Heart right ventricle (tissue), 16 donors: ENCODE measurements at regions not wholly inside any gene's neighbourhood (a gene's known extent, or its start where the extent isn't known, plus 50 kb on each side); places are given as distances from the start of the nearest gene placed in this dataset.
"Not testable (repeated sequence)": the region's sequence is repeated elsewhere in the genome, so short reads cannot be mapped to it uniquely, and the experiment has no call there.

Source experiments
- ATAC-seq, 8 donors: fragments of 200-7000 bp; cut with Tn5 transposase; one replicate each; pipeline ENCODE4 v1.9.1; 2020; ENCODE audit warnings: mild to moderate bottlenecking in 8 of 8, moderate library complexity in 8 of 8, moderate number of reproducible peaks in 1 of 8
- DNase-seq, 2 donors: peaks; one replicate each; pipeline ENCODE4 v3.0.0-alpha.2; 2020
- H3K27ac ChIP-seq, 10 donors: fragments of 200-600 bp; sonication (generic) in 2 of 10; one replicate each; pipeline versions ENCODE4 v1.5.0 to v1.8.0; 2020 to 2022; ENCODE audit warnings: mild to moderate bottlenecking in 3 of 10
- H3K27me3 ChIP-seq, 7 donors: fragments of 200-600 bp; one replicate each; pipeline ENCODE4 v1.8.0; 2021 to 2022; ENCODE audit warnings: mild to moderate bottlenecking in 2 of 7
- H3K36me3 ChIP-seq, 9 donors: fragments of 200-600 bp; sonication (generic) in 1 of 9; one replicate each; pipeline versions ENCODE4 v1.5.0 to v1.8.0; 2020 to 2022; ENCODE audit warnings: mild to moderate bottlenecking in 2 of 9
- H3K4me1 ChIP-seq, 9 donors: fragments of 200-600 bp; sonication (generic) in 1 of 9; one replicate each; pipeline versions ENCODE4 v1.5.0 to v1.8.0; 2020 to 2022; ENCODE audit warnings: mild to moderate bottlenecking in 4 of 9
- H3K4me3 ChIP-seq, 10 donors: fragments of 200-600 bp; sonication (generic) in 2 of 10; one replicate each; pipeline versions ENCODE4 v1.5.0 to v1.8.0; 2020 to 2022; ENCODE audit warnings: mild to moderate bottlenecking in 7 of 10, moderate library complexity in 2 of 10
- H3K9me3 ChIP-seq, 11 donors: fragments of 200-600 bp in 10 of 11; sonication (generic) in 2 of 11; one replicate each; pipeline versions ENCODE4 v1.5.0 to v1.8.0; 2013 to 2022; ENCODE audit warnings: mild to moderate bottlenecking in 2 of 11, control low read depth in 1 of 11, moderate library complexity in 1 of 11
- WGBS, 2 donors: extraction: QIAGEN DNeasy Blood & Tissue Kit; methylation state at CpG; one replicate each; pipeline ENCODE4 v1.1.7; 2013; ENCODE audit warnings: inconsistent platforms in 1 of 2; 5-methylcytosine and 5-hydroxymethylcytosine counted together
- intact Hi-C, 10 donors: fragments of 100-400 bp; cut with DNase I; formaldehyde crosslinking; loops; one replicate each; pipeline versions ENCODE4 v1.11.1 to v1.14.2; 2022
- TF ChIP-seq, protein P1 (sequence below), 9 donors: fragments of 200-600 bp; sonication (generic) in 2 of 9; IDR thresholded peaks; one replicate each; pipeline versions ENCODE4 v1.5.0 to v1.8.0; 2021 to 2022; ENCODE audit warnings: antibody characterized with exemption in 9 of 9, mild to moderate bottlenecking in 5 of 9, moderate library complexity in 1 of 9
- donor health status: Arrhythmogenic right ventricular cardiomyopathy.
- donor health status: ischemic (EF 13 %, LVEDD 7.1; RV severe dilation, severe dysfunction).
- donor health status: healthy with polysubstance abuse.
- donor health status: DM: no; HTN: yes; CAD: no.
- donor health status: DM: no; HTN: no; CAD: no.
- donor health status: ischemic (EF 25% LVEDD 6.9; RV normal size, moderate dysfunction).
- donor health status: ischemic (EF 25% LVEDD 5.7; RV mildly dilated, moderate dysfunction).
- donor health status: healthy.
- donor health status: DM: yes; HTN: yes; CAD: no.
- donor health status: Ischemic cardiomyopathy.
- donor health status: ischemic (EF 35%, LVEDD 5.7; RV mildly dilated, moderate dysfunction).
- donor health status: nonischemic (EF 11% LVEDD 7.7; RV severe dilation, severe dysfunction).
- donor health status: DM: yes; HTN: yes; CAD: no.
- donor health status: PGD.
- donor health status: ischemic (EF 29% LVEDD 5.4; RV normal size, mild dysfunction).
- donor health status: nonischemic (EF 23%, LVEDD 6.1; RV moderate dilation, normal function).

DNA sequence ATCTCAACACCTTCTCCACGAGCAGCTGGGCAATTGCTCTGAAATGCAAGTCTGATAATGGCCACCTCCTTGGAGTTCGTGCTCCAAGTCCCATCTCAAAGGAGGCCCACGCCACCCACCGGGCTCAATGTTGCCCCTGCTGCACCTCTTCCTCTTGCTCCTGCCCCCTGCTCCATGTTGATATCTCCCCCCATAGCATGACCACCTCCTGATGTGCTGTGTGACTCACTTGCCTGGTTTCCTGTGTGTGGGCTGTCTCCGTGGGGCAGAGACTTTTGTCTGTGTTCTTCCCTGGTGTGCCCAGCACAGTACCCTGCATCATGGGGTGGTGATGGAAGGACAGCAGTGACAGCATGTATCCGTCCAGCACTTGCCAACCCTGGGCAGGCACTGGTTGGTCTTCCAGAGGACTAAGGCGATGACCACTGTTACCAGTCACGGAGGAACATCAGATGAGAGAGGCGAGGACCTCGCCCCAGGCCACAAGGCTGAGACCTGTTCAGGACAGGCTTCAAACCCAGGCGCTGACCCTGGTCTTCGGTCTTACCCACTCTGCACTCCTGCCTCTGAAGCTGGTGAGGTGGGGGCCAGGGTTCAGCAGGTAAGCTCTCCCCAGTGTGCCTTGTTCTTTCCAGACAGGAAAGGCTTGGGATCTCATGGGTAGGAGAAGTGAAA lies 104.6 kb upstream of the LRPAP1 start:
- Histone ChIP-seq H3K27ac (no peak overlapping the region), H3K27me3 (peaks cover 0 to 19% (median 3%) of the 10 kb centered on the region in 7 donors), H3K4me1 (no peaks in the 10 kb centered on the region), H3K9me3 (peaks cover 0 to 5% (median 0%) of the 10 kb centered on the region in 11 donors), H3K4me3 (no peak overlapping the region), H3K36me3 (no peaks in the 10 kb centered on the region)
- no peak for DNase-seq
- intact Hi-C loops, result no loop called here
- TF ChIP-seq, protein P1, sequence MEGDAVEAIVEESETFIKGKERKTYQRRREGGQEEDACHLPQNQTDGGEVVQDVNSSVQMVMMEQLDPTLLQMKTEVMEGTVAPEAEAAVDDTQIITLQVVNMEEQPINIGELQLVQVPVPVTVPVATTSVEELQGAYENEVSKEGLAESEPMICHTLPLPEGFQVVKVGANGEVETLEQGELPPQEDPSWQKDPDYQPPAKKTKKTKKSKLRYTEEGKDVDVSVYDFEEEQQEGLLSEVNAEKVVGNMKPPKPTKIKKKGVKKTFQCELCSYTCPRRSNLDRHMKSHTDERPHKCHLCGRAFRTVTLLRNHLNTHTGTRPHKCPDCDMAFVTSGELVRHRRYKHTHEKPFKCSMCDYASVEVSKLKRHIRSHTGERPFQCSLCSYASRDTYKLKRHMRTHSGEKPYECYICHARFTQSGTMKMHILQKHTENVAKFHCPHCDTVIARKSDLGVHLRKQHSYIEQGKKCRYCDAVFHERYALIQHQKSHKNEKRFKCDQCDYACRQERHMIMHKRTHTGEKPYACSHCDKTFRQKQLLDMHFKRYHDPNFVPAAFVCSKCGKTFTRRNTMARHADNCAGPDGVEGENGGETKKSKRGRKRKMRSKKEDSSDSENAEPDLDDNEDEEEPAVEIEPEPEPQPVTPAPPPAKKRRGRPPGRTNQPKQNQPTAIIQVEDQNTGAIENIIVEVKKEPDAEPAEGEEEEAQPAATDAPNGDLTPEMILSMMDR (IDR thresholded peaks at IDR 0.05), result no peak
- 88 to 89% methylated on average over 12 of the region's 12 CpGs for WGBS, 2 donors
- no peak for ATAC-seq

DNA sequence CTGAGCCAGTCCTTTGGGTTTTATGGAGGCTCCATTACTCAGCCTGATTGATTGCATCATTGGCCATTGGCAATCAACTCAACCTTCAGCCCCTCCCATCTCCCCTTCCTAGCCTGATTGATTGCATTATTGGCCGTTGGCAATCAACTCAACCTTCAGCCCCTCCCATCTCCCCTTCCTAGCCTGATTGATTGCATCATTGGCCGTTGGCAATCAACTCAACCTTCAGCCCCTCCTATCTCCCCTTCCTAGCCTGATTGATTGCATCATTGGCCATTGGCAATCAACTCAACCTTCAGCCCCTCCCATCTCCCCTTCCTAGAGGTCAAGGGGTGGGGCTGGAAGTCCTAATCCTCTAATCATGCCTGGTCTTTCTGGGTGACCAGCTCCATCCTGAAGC lies 103.8 kb upstream of the LRPAP1 start:
- H3K4me1 ChIP-seq, DNase-seq, intact Hi-C loops, H3K9me3 ChIP-seq, H3K27ac ChIP-seq, H3K36me3 ChIP-seq, H3K4me3 ChIP-seq, ATAC-seq: not testable (repeated sequence)
- H3K27me3 ChIP-seq, result peaks cover 0 to 19% (median 6%) of the 10 kb centered on the region in 7 donors
- 57 to 63% methylated on average over 2 of the region's 2 CpGs for WGBS, 2 donors

DNA sequence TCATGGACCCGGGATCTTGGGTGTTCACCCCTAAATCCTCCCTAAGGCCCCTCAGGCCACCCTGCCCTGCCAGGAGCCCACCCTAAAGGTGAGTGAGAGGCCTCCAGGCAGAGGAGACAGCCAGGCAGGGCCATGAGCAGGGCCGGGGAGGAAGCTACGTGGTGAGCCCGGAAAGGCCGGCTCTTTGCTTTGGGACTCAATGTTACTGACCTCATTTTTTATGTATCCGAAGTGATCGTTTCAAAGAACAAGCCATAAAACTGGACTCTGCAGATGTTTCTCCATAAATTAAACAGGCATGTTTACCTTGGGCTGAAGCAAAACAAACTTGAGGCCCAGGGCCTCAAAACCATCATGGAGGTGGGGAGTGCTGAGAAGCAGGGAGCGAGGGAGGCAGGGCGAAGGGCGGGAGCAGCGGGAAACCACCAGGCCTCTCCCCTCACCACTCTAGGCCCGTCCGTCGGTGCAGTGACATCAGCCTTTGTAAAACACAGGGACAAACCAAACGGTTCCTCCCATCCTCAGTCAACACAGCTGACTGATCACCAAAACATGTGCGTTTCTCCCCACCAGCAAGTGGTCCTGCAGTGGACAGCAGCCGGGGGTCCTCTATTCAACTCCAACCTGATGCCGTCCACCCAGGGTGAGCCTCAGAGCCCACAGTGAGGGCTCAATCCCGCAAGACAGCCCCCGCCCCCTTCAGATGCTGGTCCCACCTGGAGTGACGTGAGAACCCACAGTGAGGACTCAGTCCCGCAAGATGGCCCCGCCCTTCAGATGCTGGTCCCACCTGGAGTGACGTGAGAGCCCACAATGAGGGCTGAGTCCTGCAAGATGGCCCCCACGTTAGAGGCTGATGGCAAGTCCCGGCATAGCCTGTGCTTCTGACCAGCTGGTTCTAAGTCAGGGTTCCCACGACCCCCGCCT lies 102.9 kb upstream of the LRPAP1 start:
- TF ChIP-seq, protein P1 (IDR thresholded peaks at IDR 0.05), result no peak
- H3K4me3 ChIP-seq, result no peak overlapping the region
- intact Hi-C loops, result no loop called here
- DNase-seq (no peak), ATAC-seq (no peak)
- peaks cover 0 to 25% (median 3%) of the 10 kb centered on the region in 7 donors for H3K27me3 ChIP-seq
- H3K9me3 ChIP-seq, result peaks cover 0 to 5% (median 0%) of the 10 kb centered on the region in 11 donors
- 87% methylated on average over 28 of the region's 28 CpGs for WGBS, 2 donors
- no peaks in the 10 kb centered on the region for H3K4me1 ChIP-seq
- no peaks in the 10 kb centered on the region for H3K36me3 ChIP-seq
- no peak overlapping the region for H3K27ac ChIP-seq

DNA sequence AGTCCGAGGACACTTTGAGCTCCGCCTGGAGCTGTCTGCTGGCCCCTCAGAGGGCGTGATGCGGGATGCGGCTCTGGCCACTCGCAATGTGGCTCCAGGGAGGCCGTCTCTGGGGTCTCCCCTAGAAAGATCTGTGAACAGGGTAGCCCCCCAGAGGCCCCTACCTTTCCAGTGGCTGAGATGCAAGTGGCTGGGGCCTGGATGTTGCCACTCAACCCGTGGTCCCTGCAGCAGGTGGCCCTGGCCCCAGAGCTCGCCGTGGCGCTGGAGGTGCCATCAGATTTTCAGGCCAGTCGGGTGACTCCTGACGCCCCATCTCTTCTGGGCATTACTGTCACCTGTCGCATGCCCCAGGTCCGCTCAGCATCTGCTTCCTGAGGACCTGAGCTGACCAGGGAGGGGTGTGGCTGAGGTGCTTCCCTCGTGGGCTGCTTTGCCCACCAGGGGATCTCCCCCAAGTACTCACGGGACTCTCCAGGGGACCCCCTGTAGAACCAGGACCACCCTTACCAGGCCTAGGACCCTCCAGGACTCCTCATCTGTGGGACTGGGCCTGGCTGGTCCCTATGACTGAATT lies 102.1 kb upstream of the LRPAP1 start:
- WGBS, 2 donors, result 90 to 92% methylated on average over 17 of the region's 17 CpGs
- intact Hi-C loops, result no loop called here
- no peak for ATAC-seq
- H3K27ac ChIP-seq, result no peak overlapping the region
- H3K9me3 ChIP-seq, result peaks cover 0 to 4% (median 0%) of the 10 kb centered on the region in 11 donors
- no peak overlapping the region for H3K4me3 ChIP-seq
- TF ChIP-seq, protein P1 (IDR thresholded peaks at IDR 0.05), result no peak
- H3K4me1 ChIP-seq, result no peaks in the 10 kb centered on the region
- no peak for DNase-seq
- peaks cover 0 to 27% (median 4%) of the 10 kb centered on the region in 7 donors for H3K27me3 ChIP-seq
- no peaks in the 10 kb centered on the region for H3K36me3 ChIP-seq

DNA sequence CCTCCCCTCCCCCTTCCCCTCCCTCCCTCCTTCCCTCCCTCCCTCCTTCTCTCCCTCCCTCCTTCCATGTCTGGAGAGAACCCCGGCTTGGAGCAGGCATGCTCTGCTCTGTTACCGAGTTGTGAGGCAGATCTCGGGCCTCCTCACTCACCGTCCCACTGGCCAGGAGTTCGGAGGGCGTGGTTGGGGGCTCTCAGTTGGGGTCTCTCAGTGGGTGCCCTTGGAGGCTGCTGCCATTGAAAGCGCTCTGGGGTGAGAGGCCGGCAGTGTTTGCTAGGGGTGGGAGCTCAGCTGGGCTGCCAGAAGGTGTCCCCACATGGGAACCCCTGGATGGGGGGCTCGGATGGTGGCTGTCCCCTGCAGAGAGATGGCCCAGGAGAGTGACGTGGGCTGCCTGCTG lies 101.1 kb upstream of the LRPAP1 start:
- intact Hi-C loops, DNase-seq, H3K27ac ChIP-seq, H3K36me3 ChIP-seq, H3K4me3 ChIP-seq, H3K4me1 ChIP-seq, H3K9me3 ChIP-seq, ATAC-seq: not testable (repeated sequence)
- H3K27me3 ChIP-seq, result peaks cover 0 to 36% (median 11%) of the 10 kb centered on the region in 7 donors
- 92 to 93% methylated on average over 9 to 10 of the region's 10 CpGs for WGBS, 2 donors

DNA sequence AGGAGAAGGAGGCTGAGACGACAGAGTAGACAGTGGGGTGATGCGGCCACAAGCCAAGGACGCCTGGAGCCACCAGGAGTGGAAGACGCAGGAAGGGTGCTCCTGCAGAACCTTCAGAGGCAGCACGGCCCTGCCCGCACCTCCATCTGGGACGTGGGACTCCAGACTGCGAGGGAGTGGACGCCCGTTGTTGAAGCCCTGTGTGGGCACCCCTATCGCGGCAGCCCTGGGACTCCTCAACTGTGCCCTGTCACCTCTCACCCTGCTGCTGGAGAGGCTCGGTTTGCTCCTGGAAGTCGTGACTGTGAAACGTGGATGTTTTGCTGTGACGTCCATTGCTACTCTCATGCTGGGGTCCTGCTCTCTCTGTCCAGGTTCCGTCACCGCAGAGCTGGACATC lies 100.6 kb upstream of the LRPAP1 start:
- H3K4me3 ChIP-seq, H3K9me3 ChIP-seq, intact Hi-C loops, DNase-seq, H3K27ac ChIP-seq, H3K4me1 ChIP-seq, ATAC-seq, H3K36me3 ChIP-seq: not testable (repeated sequence)
- peaks cover 0 to 38% (median 11%) of the 10 kb centered on the region in 7 donors for H3K27me3 ChIP-seq
- 93 to 94% methylated on average over 17 of the region's 18 CpGs for WGBS, 2 donors

DNA sequence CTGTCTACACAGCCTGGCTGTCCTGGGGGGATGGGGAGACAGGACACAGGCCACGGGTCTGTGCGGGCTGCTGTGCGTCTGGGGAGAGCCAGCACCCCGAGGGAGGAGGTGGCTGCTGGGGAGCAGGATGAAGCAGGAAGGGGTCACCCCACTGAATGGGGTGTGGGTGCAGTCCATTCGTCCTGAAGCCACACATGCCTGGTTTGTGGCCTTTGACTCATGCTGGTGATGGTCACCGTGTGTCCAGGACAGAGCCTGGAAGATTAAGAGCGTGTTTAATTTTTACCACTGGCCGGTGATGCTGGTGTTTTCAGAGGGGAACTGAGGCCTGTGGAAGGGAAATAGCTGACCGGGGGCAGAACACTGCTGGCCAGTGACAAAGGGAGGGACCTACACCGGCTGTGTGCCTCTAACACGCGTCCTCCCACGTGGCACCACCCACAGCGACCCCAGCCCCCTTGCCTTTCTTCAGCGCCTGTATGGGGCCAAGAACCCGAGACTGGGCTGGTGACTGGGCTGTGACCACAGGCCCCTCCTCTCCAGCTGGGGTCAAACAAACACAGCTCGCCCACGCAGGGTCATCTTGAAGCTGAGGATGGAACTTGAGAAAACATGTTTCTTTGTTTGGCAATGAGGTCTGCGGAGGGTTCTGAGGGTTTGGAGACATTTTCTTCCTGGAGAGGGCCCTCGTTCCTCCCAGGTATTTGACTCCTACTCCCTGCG lies 99.5 kb upstream of the LRPAP1 start:
- intact Hi-C loops, H3K36me3 ChIP-seq, H3K27ac ChIP-seq, DNase-seq, H3K9me3 ChIP-seq, ATAC-seq, H3K4me1 ChIP-seq, H3K4me3 ChIP-seq: not testable (repeated sequence)
- 58 to 64% methylated on average over 21 of the region's 21 CpGs for WGBS, 2 donors
- H3K27me3 ChIP-seq, result peaks cover 0 to 46% (median 17%) of the 10 kb centered on the region in 7 donors
